RWPE2 (cell line): ENCODE measurements at regions not wholly inside any gene's neighbourhood (a gene's known extent, or its start where the extent isn't known, plus 50 kb on each side); places are given as distances from the start of the nearest gene placed in this dataset.

ENCODE experiments used
- ATAC-seq: fragments of 200-7000 bp; cut with Tn5 transposase; 3 replicates; pipeline ENCODE4 v1.9.1; 2021; ENCODE audit warnings: low read depth
- DNase-seq: peaks from one replicate; pipeline ENCODE4 v3.0.0-alpha.2; 2020; ENCODE audit warnings: low spot score
- H3K27ac ChIP-seq: fragments of 450-650 bp; 2 replicates; pipeline ENCODE4 v1.5.1; 2017; ENCODE audit warnings: mild to moderate bottlenecking; ENCODE audit not compliant: poor library complexity, severe bottlenecking
- H3K27me3 ChIP-seq: fragments of 250-450 bp; sonication (Bioruptor Pico); 2 replicates; pipeline ENCODE4 v1.5.1; 2021; ENCODE audit warnings: mild to moderate bottlenecking, moderate library complexity; ENCODE audit not compliant: insufficient read depth, poor library complexity, severe bottlenecking
- H3K36me3 ChIP-seq: fragments of 250-450 bp; sonication (Bioruptor Pico); 2 replicates; pipeline ENCODE4 v1.5.1; 2020; ENCODE audit warnings: low read depth, mild to moderate bottlenecking, moderate library complexity
- H3K4me1 ChIP-seq: fragments of 250-450 bp; sonication (Bioruptor Pico); 2 replicates; pipeline ENCODE4 v1.5.1; 2021; ENCODE audit warnings: mild to moderate bottlenecking, moderate library complexity; ENCODE audit not compliant: insufficient read depth, poor library complexity, severe bottlenecking
- H3K4me3 ChIP-seq: fragments of 250-450 bp; sonication (Bioruptor Pico); 2 replicates; pipeline ENCODE4 v1.5.1; 2021; ENCODE audit warnings: mild to moderate bottlenecking, moderate library complexity; ENCODE audit not compliant: severe bottlenecking
- H3K9me3 ChIP-seq: fragments of 250-450 bp; sonication (Bioruptor Pico); 2 replicates; pipeline ENCODE4 v1.5.1; 2021; ENCODE audit warnings: mild to moderate bottlenecking, moderate library complexity; ENCODE audit not compliant: severe bottlenecking
- TF ChIP-seq, protein P1 (sequence below): fragments of 450-650 bp; IDR thresholded peaks from one replicate; pipeline ENCODE4 v1.5.1; 2017; ENCODE audit warnings: mild to moderate bottlenecking, moderate library complexity; ENCODE audit not compliant: poor library complexity, severe bottlenecking

DNA sequence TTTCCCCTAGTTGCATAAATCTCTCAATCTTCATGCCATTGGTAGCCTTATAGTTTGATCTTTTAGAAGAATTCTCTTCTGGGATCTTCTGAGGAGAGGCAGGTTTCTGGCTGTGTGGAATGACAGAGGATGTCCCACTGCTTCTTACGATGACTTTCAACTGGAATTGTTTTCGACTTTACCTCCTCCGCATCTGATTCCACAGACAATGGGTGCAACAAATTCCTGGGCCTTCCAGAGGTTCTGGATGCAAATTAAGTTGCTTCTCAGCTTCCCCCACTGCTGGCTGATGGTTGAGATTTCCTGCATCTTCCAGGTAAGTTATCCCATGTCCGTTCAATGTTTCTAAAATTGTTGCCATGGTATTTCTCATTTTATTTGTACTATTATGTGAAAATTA lies 142.3 kb upstream of the TSC22D1 start:
- TF ChIP-seq, protein P1, sequence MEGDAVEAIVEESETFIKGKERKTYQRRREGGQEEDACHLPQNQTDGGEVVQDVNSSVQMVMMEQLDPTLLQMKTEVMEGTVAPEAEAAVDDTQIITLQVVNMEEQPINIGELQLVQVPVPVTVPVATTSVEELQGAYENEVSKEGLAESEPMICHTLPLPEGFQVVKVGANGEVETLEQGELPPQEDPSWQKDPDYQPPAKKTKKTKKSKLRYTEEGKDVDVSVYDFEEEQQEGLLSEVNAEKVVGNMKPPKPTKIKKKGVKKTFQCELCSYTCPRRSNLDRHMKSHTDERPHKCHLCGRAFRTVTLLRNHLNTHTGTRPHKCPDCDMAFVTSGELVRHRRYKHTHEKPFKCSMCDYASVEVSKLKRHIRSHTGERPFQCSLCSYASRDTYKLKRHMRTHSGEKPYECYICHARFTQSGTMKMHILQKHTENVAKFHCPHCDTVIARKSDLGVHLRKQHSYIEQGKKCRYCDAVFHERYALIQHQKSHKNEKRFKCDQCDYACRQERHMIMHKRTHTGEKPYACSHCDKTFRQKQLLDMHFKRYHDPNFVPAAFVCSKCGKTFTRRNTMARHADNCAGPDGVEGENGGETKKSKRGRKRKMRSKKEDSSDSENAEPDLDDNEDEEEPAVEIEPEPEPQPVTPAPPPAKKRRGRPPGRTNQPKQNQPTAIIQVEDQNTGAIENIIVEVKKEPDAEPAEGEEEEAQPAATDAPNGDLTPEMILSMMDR, result no peak
- no peak overlapping the region for H3K27ac ChIP-seq
- H3K4me3 ChIP-seq, result no peak overlapping the region
- H3K27me3 ChIP-seq, result no peaks in the 10 kb centered on the region
- peaks cover 25% of the 10 kb centered on the region for H3K4me1 ChIP-seq
- no peaks in the 10 kb centered on the region for H3K36me3 ChIP-seq
- DNase-seq (no peak), ATAC-seq (no peak)
- no peaks in the 10 kb centered on the region for H3K9me3 ChIP-seq

DNA sequence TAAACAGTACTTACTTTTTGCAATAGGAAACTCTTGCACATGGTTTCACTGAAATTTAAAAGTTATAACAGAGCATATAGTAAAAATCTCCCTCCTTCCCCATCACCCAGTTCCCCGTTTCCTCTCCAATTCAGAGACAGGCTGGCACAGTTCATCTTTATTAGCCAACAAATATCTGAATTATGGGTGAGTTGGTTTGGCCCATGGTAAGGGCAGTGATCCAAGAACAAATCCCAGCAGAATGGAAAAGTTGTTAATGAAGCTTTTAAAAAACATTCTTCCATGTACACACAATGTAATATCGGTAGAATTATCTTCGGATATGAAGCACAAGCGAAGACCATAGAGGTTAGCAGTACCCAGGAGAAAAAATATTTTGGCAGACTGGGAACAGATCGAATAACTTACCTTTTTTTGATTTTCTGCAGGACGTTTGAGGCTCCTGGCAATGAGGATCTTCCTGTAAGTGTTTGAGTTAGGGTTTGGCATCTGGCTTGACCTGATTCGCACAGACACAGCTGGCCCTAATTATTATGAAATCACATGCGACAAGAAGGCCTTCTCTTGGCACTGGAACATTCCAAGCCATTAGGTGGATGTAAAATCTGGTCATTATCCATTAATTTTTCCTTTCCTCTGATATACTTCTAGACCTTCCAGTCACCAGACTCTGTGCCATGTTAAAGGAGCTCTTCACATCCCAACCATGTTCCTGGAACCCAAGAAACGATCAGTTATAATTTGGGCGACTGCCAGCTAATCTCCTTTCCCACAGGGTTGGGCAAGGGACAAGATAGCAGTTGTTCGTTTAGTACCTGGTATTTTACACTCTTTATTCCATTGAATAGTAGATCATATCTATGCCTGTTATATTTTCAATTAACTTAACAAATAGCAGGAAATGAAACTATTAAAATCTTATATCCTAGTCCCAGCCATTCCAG lies 139.4 kb upstream of the TSC22D1 start:
- H3K4me1 ChIP-seq, result peaks cover 48% of the 10 kb centered on the region
- ATAC-seq (no peak), DNase-seq (no peak)
- H3K36me3 ChIP-seq, result no peaks in the 10 kb centered on the region
- TF ChIP-seq, protein P1, result no peak
- H3K4me3 ChIP-seq, result no peak overlapping the region
- H3K27me3 ChIP-seq, result no peaks in the 10 kb centered on the region
- peak overlapping the region; percentile 98 for H3K27ac ChIP-seq
- no peaks in the 10 kb centered on the region for H3K9me3 ChIP-seq

- Histone ChIP-seq H3K36me3 (no peaks in the 10 kb centered on the region), H3K4me1 (peaks cover 55% of the 10 kb centered on the region), H3K27ac (peak overlapping the region; percentile 98), H3K27me3 (no peaks in the 10 kb centered on the region), H3K4me3 (no peak overlapping the region), H3K9me3 (no peaks in the 10 kb centered on the region)
- ATAC-seq (peak; percentile 91), DNase-seq (peak; percentile 91)
- TF ChIP-seq, protein P1, result no peak
Observed at GRCh38 chr13:44713788-44714469, 137.8 kb upstream of the TSC22D1 start.

DNA sequence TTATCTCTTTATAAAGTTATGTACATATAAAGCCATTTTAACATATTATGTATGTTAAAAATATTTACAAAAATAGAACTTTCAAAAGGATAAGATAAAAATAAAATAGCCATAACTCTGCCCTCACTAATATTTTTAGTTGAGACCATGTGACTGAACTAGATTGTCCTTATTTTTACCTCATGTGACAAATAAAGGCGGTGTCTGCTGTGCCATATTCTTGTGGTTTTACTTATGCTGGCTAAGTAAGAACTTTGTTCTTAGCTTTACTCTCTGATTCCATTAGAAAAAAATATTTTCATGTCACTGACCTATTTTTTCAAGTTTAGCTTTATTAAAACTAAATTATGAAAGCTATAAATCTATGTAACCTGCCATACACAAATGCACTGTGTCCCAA lies 135.6 kb upstream of the TSC22D1 start:
- H3K36me3 ChIP-seq, result no peaks in the 10 kb centered on the region
- H3K27ac ChIP-seq, result peak overlapping the region; percentile 98
- H3K4me1 ChIP-seq, result peaks cover 55% of the 10 kb centered on the region
- H3K9me3 ChIP-seq, result no peaks in the 10 kb centered on the region
- H3K27me3 ChIP-seq, result no peaks in the 10 kb centered on the region
- no peak for DNase-seq
- no peak overlapping the region for H3K4me3 ChIP-seq
- ATAC-seq, result no peak
- TF ChIP-seq, protein P1, result no peak
